Esophagus squamous epithelium (tissue), 5 donors: ENCODE measurements at regions not wholly inside any gene's neighbourhood (a gene's known extent, or its start where the extent isn't known, plus 50 kb on each side); places are given as distances from the start of the nearest gene placed in this dataset.

Source experiments
- DNase-seq: peaks from one replicate; lab custom pipeline; 2025; lab: John Stamatoyannopoulos, UW
- H3K27ac ChIP-seq, 4 donors: fragments of 200-600 bp; sonication (generic); one replicate each; pipeline ENCODE4 v1.5.1; 2016 to 2019; ENCODE audit warnings: mild to moderate bottlenecking in 1 of 4
- H3K27me3 ChIP-seq, 4 donors: fragments of 200-600 bp; sonication (generic); 1 replicate in 3 of 4; 2 replicates in 1 of 4; pipeline versions ENCODE4 v1.5.1 to v1.6.0; 2017 to 2021; ENCODE audit warnings: antibody characterized with exemption in 1 of 4
- H3K36me3 ChIP-seq, 3 donors: fragments of 200-600 bp; sonication (generic); one replicate each; pipeline ENCODE4 v1.5.1; 2016 to 2019
- H3K4me1 ChIP-seq, 3 donors: fragments of 200-600 bp; sonication (generic); one replicate each; pipeline ENCODE4 v1.5.1; 2017 to 2019
- H3K4me3 ChIP-seq, 4 donors: fragments of 200-600 bp; sonication (generic); 1 replicate in 3 of 4; 2 replicates in 1 of 4; pipeline ENCODE4 v1.5.1; 2016 to 2019; ENCODE audit warnings: mild to moderate bottlenecking in 2 of 4, moderate library complexity in 1 of 4
- H3K9me3 ChIP-seq, 3 donors: fragments of 200-600 bp; sonication (generic); one replicate each; pipeline ENCODE4 v1.5.1; 2016 to 2019
- POLR2A ChIP-seq, 4 donors: fragments of 450-650 bp; IDR thresholded peaks; one replicate each; pipeline ENCODE4 v1.6.1; 2017; ENCODE audit warnings: antibody characterized with exemption in 4 of 4, mild to moderate bottlenecking in 4 of 4, moderate library complexity in 3 of 4
- WGBS, 2 donors: methylation state at CpG; one replicate each; pipeline ENCODE4 v1.1.5; 2018; 5-methylcytosine and 5-hydroxymethylcytosine counted together
- intact Hi-C: fragments of 100-400 bp; cut with DNase I; formaldehyde crosslinking; loops from one replicate; pipeline ENCODE4 v1.15.0; 2022
- TF ChIP-seq, protein P1 (sequence below), 6 experiments: fragments of 450-650 bp in 4 of 6; fragments of 200-600 bp in 2 of 6; sonication (generic) in 2 of 6; IDR thresholded peaks; one replicate each; pipeline ENCODE4 v1.5.1; 2016 to 2019; ENCODE audit warnings: antibody characterized with exemption in 6 of 6, mild to moderate bottlenecking in 4 of 6, moderate library complexity in 4 of 6
- donor health status: DM: yes; HTN: yes; CAD: no.

DNA sequence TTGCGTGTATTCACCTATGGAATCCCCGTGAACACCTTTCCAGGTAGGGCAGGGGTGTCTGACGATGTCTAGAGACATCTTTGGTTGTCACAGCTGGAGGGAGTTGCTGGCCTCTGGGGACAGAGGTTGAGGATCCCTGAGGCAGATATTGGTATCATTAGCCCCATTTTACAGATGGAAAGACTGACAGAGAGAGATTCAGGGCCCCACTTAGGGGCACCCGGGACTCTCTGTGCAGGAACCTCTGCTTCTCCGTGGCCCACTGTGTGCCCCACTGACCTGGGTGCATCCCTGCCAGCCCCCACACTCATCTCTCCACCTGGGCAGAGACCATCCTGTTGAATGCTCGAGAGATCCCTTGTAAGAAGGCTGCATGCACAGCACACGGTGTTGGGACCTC is 111.2 kb downstream of the EDN3 start:
- peaks cover 0 to 66% (median 0%) of the 10 kb centered on the region in 4 donors for H3K27me3 ChIP-seq
- intact Hi-C loops = no loop called here

DNA sequence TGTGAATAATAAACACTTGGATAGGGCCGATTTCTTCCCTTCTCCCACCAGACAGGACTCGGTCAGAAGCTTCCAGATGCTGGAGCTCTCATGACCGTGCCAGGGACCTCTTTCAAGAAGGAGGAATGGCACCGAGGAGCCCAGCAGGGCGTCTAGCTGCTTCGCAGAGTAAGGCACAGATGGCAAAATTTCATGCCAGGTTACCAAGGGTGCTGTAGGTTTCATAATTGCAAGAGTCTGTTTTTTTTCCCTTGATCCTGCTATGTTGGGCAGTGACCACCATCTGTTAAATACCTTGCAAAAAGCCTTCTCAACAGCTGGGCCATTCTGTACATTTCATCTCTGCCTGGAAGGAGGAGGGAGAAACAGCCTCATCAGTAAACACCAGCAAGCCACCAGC is 111.8 kb downstream of the EDN3 start:
- Histone ChIP-seq H3K4me1 (no peaks in the 10 kb centered on the region), H3K4me3 (no peak overlapping the region), H3K27ac (no peak overlapping the region), H3K9me3 (no peaks in the 10 kb centered on the region), H3K27me3 (peaks cover 0 to 67% (median 0%) of the 10 kb centered on the region in 4 donors), H3K36me3 (no peaks in the 10 kb centered on the region)
- TF ChIP-seq POLR2A (IDR thresholded peaks at IDR 0.05) = no peak
- TF ChIP-seq, protein P1, sequence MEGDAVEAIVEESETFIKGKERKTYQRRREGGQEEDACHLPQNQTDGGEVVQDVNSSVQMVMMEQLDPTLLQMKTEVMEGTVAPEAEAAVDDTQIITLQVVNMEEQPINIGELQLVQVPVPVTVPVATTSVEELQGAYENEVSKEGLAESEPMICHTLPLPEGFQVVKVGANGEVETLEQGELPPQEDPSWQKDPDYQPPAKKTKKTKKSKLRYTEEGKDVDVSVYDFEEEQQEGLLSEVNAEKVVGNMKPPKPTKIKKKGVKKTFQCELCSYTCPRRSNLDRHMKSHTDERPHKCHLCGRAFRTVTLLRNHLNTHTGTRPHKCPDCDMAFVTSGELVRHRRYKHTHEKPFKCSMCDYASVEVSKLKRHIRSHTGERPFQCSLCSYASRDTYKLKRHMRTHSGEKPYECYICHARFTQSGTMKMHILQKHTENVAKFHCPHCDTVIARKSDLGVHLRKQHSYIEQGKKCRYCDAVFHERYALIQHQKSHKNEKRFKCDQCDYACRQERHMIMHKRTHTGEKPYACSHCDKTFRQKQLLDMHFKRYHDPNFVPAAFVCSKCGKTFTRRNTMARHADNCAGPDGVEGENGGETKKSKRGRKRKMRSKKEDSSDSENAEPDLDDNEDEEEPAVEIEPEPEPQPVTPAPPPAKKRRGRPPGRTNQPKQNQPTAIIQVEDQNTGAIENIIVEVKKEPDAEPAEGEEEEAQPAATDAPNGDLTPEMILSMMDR (IDR thresholded peaks at IDR 0.05) = no peak
- WGBS, 2 donors = 76 to 80% methylated on average over 6 of the region's 6 CpGs
- intact Hi-C loops = no loop called here
- no peak for DNase-seq

More for the DNA sequence above, 111.2 kb downstream of the EDN3 start:
- TF ChIP-seq, protein P1 (IDR thresholded peaks at IDR 0.05) = no peak
- no peak for TF ChIP-seq POLR2A (IDR thresholded peaks at IDR 0.05)
- 84 to 89% methylated on average over 5 to 6 of the region's 7 CpGs for WGBS, 2 donors
- no peak for DNase-seq
- Histone ChIP-seq H3K36me3 (no peaks in the 10 kb centered on the region), H3K4me3 (no peak overlapping the region), H3K27ac (no peak overlapping the region), H3K9me3 (no peaks in the 10 kb centered on the region), H3K4me1 (no peaks in the 10 kb centered on the region)

DNA sequence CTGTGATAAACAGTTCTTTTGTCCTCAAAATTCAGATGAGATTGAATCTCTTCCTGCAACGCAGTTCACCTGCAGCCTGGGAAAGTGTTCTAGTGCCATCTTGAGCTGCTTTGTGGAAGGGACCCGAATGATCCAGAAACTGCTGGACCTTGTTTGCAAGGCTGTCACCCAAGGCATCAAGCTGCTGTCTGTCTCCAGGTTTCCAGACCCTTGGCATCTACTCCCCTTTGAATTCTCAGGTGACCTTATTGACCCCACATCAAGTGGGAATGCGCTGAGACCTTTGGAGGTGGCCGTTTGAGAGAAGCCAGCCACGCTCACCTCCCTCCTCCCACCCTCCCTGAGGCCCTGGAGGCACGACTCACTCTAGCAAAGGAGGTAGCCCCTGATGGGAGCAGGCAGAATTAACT is 112.5 kb downstream of the EDN3 start:
- peaks cover 0 to 73% (median 0%) of the 10 kb centered on the region in 4 donors for H3K27me3 ChIP-seq
- intact Hi-C loops = no loop called here

DNA sequence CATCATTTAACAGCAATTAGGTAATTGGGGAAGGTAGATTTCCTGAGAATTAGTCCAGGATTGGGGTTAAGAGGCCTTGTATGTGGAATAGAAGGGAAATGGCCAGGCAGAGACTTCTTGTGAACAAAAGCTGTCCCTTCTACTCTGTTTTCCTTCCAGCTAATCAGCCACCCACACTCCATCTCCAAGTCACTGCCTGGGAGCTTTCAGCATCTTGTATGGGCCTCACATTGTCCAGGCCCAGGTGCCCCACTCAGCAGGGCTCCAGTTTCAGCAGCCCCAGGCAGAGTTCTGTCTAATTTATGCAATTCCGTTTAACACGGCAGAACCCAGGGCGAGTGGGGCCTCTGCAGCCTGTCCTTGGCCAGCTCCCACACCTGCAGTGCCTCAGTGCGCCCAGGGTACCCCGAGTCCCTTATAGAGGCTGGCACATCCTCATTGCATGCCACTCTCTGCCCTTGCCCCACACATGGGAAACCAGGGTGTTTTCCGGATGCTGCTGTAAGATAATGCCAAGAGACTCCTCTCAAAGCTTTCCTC is 113.0 kb downstream of the EDN3 start:
- intact Hi-C loops = no loop called here
- Histone ChIP-seq H3K4me1 (no peaks in the 10 kb centered on the region), H3K27ac (no peak overlapping the region), H3K36me3 (no peaks in the 10 kb centered on the region), H3K9me3 (no peaks in the 10 kb centered on the region), H3K27me3 (peaks cover 0 to 74% (median 0%) of the 10 kb centered on the region in 4 donors), H3K4me3 (no peak overlapping the region)
- WGBS, 2 donors = 79 to 89% methylated on average over 3 to 6 of the region's 6 CpGs
- TF ChIP-seq, protein P1 (IDR thresholded peaks at IDR 0.05) = no peak
- no peak for TF ChIP-seq POLR2A (IDR thresholded peaks at IDR 0.05)
- DNase-seq = no peak

More for the DNA sequence above, 112.5 kb downstream of the EDN3 start:
- Histone ChIP-seq H3K4me3 (no peak overlapping the region), H3K4me1 (no peaks in the 10 kb centered on the region), H3K36me3 (no peaks in the 10 kb centered on the region), H3K27ac (no peak overlapping the region), H3K9me3 (no peaks in the 10 kb centered on the region)
- no peak for TF ChIP-seq POLR2A (IDR thresholded peaks at IDR 0.05)
- 65 to 67% methylated on average over 1 to 6 of the region's 6 CpGs for WGBS, 2 donors
- DNase-seq = no peak

DNA sequence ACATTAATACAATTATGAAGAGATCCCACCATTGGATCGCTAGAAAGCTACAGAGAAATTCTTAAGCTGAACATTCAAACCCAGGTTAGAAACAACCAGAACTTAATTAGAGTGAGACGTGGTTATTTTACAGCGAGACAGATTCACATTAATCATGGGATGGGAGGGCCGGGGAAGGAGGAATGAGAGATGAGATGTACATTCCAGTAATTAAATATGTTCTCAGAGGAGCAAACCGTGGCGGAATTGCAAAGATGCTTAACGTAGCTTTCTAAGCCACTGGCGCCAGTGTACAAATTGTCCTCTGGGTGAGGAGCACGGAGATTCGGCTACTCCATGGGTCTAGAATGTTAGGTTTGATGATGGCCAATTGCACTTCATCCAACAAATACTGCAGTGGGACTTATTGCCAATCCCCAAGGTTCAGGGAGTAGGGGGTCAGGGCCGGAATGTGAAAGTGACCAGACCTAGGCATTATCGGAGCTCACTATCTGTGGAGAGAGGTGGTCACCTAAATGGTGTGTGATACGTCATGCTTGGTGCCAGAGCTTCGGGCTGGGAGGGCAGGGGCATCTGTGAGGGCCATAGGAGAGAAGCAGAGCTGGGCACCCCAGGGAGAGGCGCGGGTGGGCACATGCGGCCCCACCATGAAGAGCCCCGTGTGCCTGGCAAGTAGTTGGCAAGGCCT is 114.7 kb downstream of the EDN3 start:
- peaks cover 0 to 82% (median 0%) of the 10 kb centered on the region in 4 donors for H3K27me3 ChIP-seq
- no peak overlapping the region for H3K27ac ChIP-seq
- WGBS, 2 donors = 84 to 92% methylated on average over 15 to 18 of the region's 18 CpGs
- no peak for TF ChIP-seq POLR2A (IDR thresholded peaks at IDR 0.05)
- TF ChIP-seq, protein P1 (IDR thresholded peaks at IDR 0.05) = no peak
- H3K4me1 ChIP-seq = no peaks in the 10 kb centered on the region
- no peaks in the 10 kb centered on the region for H3K9me3 ChIP-seq
- DNase-seq = no peak
- intact Hi-C loops = no loop called here
- no peaks in the 10 kb centered on the region for H3K36me3 ChIP-seq
- no peak overlapping the region for H3K4me3 ChIP-seq
